SH-SY5Y (cell line): ENCODE measurements at regions not wholly inside any gene's neighbourhood (a gene's known extent, or its start where the extent isn't known, plus 50 kb on each side); places are given as distances from the start of the nearest gene placed in this dataset.

ENCODE experiments used
- GATA2 ChIP-seq: IDR thresholded peaks from 2 replicates; pipeline ENCODE4 v1.6.1; 2011; ENCODE audit warnings: mild to moderate bottlenecking, low read depth, low read length
- GATA3 ChIP-seq: IDR thresholded peaks from 2 replicates; pipeline ENCODE4 v1.6.1; 2011; ENCODE audit warnings: low read depth, mild to moderate bottlenecking, low read length, moderate library complexity

DNA sequence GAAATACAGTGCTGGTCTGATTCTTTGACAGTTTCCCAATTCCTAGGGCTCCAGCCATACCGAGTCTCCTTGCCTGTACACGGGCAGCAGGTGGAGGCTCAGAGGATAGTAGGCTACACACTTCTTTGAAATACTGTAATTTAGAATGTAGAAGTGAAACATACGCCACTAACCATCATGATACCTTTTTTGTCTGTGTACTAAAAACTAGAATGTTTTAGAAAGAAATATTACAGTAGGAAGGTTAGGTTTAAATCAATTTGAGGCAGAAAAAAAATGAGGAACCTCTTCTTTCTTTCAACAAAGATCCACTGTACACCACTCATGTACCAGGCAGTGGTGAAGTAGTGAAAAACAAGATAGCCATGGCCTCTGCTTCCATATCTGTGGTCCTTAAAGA, 354.7 kb downstream of the MCTP2 start:
- TF ChIP-seq GATA2 (no peak), GATA3 (no peak)

DNA sequence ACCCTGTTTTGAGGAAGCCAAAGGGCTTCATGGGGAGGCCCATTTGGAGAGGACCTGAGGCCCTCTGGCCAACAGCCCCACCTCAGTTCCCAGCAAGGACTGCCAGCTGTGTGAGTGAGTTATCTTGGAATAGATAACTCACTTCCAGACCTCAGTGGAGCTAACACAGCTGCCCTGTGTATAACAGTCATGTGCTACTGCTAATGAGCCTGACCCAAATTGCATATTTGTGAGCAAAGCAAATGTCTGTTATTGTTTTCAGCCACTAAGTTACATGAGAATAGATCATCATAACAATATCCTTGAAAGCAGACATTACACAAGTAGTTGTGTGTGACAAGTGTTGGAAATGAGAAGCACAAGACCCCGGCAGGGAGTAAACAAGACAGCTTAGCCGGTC, 355.8 kb downstream of the MCTP2 start:
- TF ChIP-seq GATA2: no peak
- no peak for TF ChIP-seq GATA3

DNA sequence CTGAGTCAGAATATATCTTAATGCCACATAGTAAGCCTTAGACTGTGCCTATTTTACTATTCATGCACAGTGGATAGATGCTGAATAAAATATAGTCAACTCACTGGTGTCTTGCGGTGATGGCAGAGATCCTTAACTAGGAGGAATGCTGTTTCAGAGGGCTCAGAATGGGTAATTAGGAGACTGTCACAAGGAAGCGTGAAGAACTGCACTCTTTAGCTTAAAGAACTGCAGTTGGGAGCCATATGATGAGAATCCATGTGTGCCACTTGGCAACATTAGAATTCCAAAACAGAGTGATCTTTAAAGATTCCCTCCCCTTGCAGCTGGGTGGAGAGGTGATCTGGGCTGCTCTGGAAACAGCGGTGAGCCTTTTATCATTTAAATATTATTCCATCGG, 357.6 kb downstream of the MCTP2 start:
- TF ChIP-seq GATA2 (no peak), GATA3 (no peak)

DNA sequence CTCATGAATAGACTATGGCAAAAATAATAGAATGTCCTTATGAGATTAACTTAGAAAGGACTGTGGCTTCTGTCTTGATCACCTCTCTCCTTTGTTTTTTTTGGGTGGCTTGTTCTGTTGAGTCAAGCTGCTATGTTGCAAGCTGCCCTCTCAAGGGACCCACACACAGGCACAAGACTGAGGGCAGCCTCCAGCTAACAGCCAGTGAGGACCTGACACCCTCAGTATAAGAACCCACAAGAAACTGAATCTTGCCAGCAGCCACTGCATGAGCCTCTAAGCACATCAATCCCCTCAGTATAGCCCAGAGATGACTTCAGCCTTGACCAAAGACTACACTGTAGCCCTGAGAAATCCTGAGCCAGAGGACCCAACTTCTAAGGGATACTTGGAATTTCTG, 361.1 kb downstream of the MCTP2 start:
- TF ChIP-seq GATA2 (no peak), GATA3 (no peak)

DNA sequence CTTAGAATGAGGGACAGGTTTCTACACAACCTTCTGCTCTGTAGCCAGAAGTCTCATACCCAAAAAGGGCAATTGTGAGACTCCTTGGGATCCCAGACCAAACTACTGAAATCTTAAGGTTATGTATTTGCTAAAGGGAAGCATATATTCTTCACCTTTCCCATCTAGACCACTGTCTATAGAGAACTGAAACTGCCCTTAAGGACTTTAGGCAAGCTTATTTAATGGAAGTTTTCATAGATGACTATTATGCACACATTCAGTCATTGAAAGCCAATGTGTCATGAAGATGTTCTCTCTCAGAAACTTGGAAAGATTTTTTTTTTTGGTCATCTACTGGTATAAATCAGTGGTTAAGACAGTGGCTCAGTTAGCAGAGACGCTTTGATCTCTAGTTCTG, 365.3 kb downstream of the MCTP2 start:
- TF ChIP-seq GATA2: no peak
- TF ChIP-seq GATA3: no peak

DNA sequence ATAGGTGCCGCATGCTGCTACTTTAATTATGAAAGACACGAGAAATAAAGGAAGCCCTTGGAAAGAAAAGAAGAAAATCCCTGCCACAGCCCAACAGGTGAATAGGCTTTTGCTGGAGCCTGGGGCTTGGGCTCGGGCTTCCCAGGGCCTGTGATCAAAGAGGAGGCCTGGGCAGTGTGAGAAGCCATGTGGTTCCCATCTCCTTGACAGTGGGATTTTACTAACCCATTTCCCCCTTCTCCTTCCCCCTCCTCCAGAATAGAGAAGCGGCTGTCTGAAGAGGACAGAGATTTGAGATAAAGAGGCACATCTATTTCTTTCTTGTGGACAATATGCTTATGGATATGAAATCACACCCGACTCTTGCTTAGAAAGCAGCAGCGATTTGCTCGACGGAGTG, 369.1 kb downstream of the MCTP2 start:
- TF ChIP-seq GATA2: peak; percentile 19; the same call in 1 of the 2 replicates
- no peak for TF ChIP-seq GATA3

DNA sequence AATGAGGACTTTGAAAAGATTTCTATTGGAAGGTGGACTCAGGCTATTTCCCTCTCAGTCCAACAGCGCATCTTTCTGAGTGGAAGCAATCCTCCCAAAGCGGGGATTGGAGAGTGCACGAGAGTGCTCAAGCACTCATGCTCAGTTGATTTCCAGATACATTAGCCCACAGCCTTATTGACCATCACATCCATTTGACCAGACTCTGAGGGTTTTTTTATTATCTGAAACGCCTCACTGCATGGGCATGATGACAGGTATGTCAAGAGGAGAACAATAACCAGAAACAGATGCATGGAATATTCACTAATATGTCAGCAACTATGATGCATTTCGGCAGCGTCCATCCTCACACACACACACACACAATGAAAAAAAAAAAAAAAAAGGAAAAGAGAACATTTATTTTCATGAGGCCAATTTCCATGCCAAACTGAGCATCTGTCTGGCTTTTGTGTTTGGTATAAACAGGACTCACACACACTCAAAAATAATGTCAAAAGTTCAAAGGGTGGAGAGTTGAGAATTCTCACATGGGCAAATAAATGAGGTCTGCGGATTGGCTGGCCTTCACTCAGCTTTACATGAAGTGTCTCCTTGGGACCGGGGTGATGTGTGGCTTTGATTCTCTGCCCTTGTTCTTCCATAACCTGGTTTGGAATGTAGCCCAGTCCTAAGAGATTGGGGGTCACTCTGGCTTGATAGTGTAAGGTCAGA, 371.6 kb downstream of the MCTP2 start:
- TF ChIP-seq GATA3 (no peak), GATA2 (no peak)

DNA sequence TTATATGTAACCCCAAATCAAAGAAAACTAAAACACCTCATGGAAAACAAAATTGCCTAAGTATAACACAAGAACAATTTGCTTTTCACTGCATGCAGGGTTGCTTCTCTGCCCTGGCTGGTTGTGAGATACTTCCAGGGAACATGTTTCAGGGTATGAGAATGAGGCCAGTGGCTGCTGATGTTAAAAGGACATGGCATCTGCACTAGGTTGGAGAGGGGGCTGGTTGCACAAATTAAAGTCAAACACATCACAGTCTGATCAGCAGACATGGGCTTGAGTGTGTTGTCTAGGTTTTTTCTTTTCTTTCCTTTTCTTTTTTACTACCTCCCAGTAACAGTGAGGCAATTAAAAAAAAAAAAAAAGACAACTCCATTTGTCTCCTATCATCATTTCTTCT, 374.9 kb downstream of the MCTP2 start:
- TF ChIP-seq GATA3 (no peak), GATA2 (no peak)

DNA sequence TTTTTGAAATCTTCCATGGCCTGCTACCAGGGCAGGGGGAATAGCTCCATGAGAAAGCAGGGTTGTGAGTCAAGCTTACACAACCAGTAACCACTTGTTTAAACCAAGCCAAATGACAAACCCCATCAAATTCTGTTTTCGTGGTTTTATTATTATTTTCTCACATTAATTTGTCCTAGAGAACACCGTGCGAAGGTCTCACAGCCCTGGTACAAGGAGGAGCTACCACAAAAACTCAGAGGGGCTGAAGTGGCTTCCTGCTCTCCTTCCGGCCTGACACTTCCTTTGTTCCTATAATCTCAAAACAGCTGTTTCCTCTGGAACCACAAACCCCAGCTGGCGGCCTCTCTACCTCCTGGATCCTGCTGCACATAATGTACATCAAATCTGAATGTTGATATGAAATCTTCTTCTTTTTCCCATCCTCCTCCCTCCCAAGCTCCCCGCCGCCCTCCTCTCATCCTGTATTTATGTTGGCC, 375.9 kb downstream of the MCTP2 start:
- TF ChIP-seq GATA2 (no peak), GATA3 (no peak)

DNA sequence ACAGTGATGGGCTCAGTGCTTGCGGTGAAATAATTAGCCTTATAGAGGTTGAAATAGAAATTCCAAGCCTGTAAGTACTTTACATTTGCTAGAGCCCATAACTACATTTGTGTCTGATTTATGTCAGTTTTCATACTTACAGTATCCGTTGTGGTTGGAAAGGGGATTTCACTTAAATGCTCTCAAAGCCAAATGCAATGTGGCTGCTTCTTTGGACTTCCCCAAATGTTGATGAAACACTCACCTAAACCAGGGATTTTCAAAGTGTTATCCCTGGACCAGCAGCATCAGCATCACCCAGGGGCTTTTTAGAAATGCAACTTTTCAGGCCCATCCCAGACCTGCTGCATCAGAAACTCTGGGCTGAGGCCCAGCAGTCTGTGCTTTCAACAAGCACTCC, 378.7 kb downstream of the MCTP2 start:
- TF ChIP-seq GATA2 (no peak), GATA3 (no peak)

DNA sequence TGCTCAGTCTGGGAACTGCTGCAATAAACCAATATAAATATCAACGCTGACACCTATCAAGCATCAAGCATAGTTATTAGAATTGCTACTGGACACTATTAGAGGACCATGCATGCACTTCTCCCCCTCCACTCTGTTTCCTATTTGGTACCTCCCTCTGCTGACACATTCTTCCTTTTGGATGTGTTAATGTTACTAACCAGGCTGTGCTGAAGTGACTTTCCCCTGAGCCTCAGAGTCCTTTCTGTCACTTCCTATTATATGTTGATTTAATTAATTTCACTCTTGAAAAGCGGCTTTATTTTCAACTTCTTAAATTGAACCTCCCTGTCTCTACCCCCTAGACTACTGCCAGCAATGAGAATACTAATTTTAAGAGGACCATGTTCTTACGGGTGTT, 379.1 kb downstream of the MCTP2 start:
- TF ChIP-seq GATA3 (no peak), GATA2 (no peak)

DNA sequence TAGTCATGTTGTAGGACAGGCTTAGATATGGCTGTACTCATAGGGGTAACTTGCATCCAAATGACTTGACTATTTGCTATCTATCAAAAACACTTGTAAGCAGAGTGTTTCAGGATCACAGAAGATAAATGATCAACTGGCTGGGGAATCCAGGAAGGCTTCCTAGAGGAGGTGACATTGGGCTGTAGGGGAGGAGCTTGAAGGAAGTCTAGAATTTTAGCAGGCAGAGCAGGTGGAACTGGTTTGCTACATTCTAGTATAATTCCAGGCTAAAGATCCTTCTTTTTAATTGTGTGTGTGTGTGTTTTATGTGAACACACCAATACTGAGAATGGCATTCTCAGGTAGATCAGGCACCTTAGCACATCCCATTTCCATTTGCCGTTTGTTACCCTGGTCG, 380.3 kb downstream of the MCTP2 start:
- TF ChIP-seq GATA3: no peak
- no peak for TF ChIP-seq GATA2

DNA sequence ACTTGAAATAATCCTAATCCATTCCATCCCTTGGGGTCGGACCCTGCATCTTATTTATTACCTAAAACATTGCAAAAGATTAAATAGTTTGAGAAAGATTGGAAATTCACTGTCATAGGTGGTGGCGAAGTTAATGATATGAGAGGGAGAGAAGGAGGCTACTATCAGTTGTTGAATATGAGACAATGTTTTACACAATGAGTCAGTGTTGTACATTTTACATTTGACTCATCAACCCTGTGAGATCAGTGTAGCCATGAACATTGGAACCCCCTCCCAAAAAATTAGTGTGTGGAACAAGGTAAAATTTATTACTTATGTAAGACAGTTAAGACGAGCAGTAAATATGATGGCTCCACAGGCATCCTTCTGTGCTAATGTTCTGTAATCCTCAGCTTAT, 384.3 kb downstream of the MCTP2 start:
- no peak for TF ChIP-seq GATA2
- no peak for TF ChIP-seq GATA3

DNA sequence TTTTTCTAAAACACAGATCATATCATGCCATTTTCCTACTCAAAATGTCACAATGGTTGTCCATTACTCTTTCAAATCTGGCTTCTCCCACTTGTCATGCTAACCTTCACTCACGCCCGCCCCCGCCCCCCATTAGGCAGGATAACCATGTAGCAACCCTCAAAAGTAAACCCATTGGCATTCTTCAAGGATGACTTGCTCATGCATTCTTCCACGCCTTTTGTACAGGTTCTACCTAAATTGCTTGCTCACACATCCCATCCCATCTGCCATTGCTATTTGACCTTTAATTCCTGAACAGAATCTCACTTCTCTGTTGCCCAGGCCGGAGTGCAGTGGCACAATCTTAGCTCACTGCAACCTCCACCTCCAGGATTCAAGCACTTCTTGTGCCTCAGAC, 389.3 kb downstream of the MCTP2 start:
- no peak for TF ChIP-seq GATA3
- no peak for TF ChIP-seq GATA2

DNA sequence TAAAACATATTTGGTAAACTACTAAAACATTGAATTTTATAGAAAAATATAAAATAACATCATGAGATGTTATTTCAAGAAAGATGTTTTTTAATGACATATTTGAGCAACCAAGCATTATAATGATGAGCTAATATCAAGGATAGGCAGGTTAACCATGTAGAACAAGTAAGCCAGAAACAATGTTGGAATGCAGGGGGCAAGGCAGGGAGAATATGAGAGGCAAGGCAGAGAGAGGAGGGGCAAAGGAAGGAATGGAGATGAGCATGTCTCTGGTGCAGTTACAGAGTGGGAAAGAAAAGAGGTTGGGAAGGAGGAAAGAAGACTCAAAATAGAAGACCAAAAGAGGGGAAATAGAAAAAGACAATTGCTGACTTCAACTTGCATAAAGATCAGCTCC, 390.4 kb downstream of the MCTP2 start:
- TF ChIP-seq GATA3 (no peak), GATA2 (no peak)

DNA sequence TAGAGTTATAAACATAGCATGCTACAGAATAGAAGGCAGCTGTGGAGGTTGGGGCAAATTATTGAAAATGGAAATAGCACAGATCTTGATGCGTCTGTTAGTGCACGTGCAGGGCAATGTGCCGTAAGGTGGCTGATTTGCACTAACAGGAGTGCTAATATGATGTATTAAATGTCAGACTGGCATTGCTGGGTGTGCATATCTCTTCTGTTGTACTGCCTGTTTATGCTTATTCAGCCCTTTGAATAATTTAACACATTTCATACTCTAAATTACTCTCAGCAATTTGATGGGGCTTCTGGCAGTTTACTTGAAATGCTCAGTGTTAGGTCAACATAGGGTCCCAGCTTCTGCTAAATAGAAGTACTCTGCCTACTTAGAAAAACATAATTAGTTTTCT, 395.6 kb downstream of the MCTP2 start:
- TF ChIP-seq GATA3 (no peak), GATA2 (no peak)
